Loucy (cell line): ENCODE measurements at regions not wholly inside any gene's neighbourhood (a gene's known extent, or its start where the extent isn't known, plus 50 kb on each side); places are given as distances from the start of the nearest gene placed in this dataset.

ENCODE experiments used
- CTCF ChIP-seq: fragments of 200-600 bp; sonication (generic); conservative IDR thresholded peaks from 2 replicates; pipeline ENCODE4 v1.5.1; 2014; ENCODE audit warnings: mild to moderate bottlenecking, antibody characterized with exemption, low read length
- EZH2phosphoT487 ChIP-seq: fragments of 200-600 bp; IDR thresholded peaks from 2 replicates; pipeline ENCODE4 v1.6.1; 2018; ENCODE audit warnings: antibody characterized with exemption, mild to moderate bottlenecking, moderate library complexity, borderline replicate concordance

GRCh38 chr9:129397335-129397734, 219.3 kb upstream of the IER5L start:
- no peak for TF ChIP-seq EZH2phosphoT487
- no peak for TF ChIP-seq CTCF
